ENCODE measurements at regions not wholly inside any gene's neighbourhood (a gene's known extent, or its start where the extent isn't known, plus 50 kb on each side); places are given as distances from the start of the nearest gene placed in this dataset.
"Not testable (repeated sequence)": the region's sequence is repeated elsewhere in the genome, so short reads cannot be mapped to it uniquely, and the experiment has no call there.

DNA sequence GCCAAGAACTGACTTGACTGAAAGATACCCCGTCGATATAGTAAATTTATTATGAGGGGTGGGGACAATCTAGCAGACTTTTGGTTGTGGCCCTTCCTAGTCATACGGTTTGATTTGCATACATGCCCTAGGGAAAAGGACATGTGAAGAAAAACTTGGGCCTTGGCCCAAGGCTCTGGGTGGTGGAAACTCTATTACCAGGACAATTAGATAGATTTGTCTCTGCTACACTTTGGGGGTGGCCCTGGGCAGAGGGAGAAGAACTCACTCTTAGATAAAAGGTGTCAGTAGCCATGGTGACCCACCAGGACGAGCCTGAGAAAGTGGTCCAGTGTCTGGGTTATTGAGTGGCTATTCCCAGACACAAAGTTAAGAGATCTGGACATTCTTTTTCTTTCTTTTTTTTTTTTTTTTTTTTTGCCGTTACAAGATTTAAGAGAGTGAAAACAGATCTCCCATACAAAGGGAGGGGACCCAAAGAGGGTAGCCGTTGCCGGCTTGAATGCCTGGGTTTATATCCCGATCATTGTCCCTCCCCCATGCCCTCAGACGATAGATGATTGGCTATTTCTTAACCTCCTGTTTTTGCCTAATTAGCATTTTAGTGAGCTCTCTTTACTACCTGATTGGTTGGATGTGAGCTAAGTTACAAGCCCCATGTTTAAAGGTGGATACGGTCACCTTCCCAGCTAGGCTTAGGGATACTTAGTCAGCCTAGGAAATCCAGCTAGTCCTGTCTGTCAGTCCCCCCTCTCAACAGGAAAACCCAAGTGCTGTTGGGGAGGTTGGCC, 96.4 kb upstream of the SMAD3 start:
- H3K4me3 ChIP-seq (replicated peaks; ENCODE audit: low read depth, low read length) = no peak overlapping the region
- no peaks in the 10 kb centered on the region for H3K27me3 ChIP-seq (replicated peaks; ENCODE audit: control insufficient read depth, insufficient read depth, low read length)
- TF ChIP-seq, protein P1, sequence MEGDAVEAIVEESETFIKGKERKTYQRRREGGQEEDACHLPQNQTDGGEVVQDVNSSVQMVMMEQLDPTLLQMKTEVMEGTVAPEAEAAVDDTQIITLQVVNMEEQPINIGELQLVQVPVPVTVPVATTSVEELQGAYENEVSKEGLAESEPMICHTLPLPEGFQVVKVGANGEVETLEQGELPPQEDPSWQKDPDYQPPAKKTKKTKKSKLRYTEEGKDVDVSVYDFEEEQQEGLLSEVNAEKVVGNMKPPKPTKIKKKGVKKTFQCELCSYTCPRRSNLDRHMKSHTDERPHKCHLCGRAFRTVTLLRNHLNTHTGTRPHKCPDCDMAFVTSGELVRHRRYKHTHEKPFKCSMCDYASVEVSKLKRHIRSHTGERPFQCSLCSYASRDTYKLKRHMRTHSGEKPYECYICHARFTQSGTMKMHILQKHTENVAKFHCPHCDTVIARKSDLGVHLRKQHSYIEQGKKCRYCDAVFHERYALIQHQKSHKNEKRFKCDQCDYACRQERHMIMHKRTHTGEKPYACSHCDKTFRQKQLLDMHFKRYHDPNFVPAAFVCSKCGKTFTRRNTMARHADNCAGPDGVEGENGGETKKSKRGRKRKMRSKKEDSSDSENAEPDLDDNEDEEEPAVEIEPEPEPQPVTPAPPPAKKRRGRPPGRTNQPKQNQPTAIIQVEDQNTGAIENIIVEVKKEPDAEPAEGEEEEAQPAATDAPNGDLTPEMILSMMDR (IDR thresholded peaks at IDR 0.05; ENCODE audit: insufficient read depth, low read length, poor library complexity, severe bottlenecking) = no peak
- no peak for DNase-seq (ENCODE audit: extremely low read depth, insufficient read length)
- no peaks in the 10 kb centered on the region for H3K36me3 ChIP-seq (ENCODE audit: control insufficient read depth, insufficient read depth, low read length)

DNA sequence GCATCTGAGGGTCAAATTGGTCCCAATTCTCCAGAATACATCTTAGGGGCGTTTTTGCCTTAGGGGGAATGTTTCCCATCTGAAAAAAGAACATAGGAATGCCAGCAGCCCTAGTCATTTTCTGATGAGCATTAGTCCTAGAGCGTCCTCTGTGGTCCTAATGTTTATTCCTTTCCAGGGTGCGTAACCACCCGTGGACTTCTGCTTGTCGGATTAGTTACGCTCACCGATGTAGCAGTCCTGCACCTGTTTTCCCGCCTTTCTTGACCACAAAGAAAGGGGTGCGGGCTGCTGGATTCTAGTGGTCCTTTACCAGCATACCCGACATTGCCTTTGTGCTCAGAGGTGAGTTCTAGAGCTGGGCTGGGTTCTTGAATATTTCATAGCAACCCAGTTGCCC, 91.3 kb upstream of the SMAD3 start:
- not testable (repeated sequence) for H3K4me3 ChIP-seq (replicated peaks; ENCODE audit: low read depth, low read length); H3K27me3 ChIP-seq (replicated peaks; ENCODE audit: control insufficient read depth, insufficient read depth, low read length); DNase-seq (ENCODE audit: extremely low read depth, insufficient read length); H3K36me3 ChIP-seq (ENCODE audit: control insufficient read depth, insufficient read depth, low read length)

DNA sequence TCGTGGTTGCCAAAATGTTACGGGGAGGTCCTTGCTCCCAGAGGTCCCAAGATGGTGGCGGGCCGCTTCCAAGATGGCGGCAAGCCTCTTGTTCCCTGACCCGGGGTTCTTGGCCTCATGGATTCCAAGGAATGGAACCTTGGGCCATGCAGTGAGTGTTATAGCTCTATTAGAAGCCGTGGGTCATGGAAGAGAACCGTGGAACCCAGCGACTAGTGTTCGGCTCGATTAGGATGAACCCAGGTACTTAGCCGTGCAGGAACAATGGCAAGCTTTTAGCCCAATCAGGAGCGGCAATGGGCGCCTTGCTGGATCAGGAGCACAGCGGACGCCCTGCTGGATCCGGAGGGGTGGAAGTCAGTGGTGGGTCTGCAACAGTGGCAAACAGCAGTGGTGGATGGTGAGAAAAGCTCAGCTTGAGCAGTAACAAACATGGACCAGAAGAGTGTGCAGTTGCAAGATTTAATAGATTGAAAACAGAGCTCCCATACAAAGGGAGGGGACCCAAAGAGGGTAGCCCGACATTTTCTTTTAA, 89.2 kb upstream of the SMAD3 start:
- H3K27me3 ChIP-seq (replicated peaks; ENCODE audit: control insufficient read depth, insufficient read depth, low read length); DNase-seq (ENCODE audit: extremely low read depth, insufficient read length); H3K4me3 ChIP-seq (replicated peaks; ENCODE audit: low read depth, low read length); H3K36me3 ChIP-seq (ENCODE audit: control insufficient read depth, insufficient read depth, low read length): not testable (repeated sequence)

DNA sequence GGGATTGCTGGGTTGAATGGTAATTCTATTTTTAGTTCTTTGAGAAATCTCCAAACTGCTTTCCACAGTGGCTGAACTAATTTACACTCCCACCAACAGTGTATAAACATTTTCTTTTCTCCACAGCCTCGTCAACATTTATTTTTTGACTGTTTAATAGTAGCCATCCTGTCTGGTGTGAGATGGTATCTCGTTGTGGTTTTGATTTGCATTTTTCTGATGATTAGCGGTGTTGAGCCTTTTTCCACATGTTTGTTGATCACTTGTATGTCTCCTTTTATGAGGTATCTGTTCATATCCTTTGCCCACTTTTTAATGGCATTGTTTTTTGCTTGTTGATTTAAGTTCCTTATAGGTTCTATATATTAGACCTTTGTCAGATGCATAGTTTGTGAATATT, 85.1 kb upstream of the SMAD3 start:
- not testable (repeated sequence) for H3K4me3 ChIP-seq (replicated peaks; ENCODE audit: low read depth, low read length); DNase-seq (ENCODE audit: extremely low read depth, insufficient read length); H3K36me3 ChIP-seq (ENCODE audit: control insufficient read depth, insufficient read depth, low read length); H3K27me3 ChIP-seq (replicated peaks; ENCODE audit: control insufficient read depth, insufficient read depth, low read length)

DNA sequence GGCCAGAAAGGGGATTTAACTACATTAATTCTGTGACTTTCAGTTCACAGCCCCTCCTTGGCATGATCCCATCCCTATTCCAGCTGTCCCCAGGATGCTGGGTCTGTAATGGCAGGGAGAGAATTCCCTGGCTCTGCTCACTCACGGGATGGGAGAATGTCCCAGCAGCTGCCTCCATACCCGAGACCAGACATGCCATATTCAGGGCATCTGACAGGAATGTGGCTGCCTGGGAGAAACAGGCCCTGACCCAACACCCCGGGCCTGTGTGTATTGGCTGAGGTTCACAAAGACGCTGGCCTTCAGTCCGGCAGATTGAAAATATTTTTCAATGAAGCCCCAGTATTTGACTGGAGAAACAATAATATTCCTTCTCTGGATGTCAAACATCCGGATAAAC, 83.6 kb upstream of the SMAD3 start:
- H3K36me3 ChIP-seq (ENCODE audit: control insufficient read depth, insufficient read depth, low read length) = no peaks in the 10 kb centered on the region
- TF ChIP-seq, protein P1 (IDR thresholded peaks at IDR 0.05; ENCODE audit: insufficient read depth, low read length, poor library complexity, severe bottlenecking) = no peak
- H3K27me3 ChIP-seq (replicated peaks; ENCODE audit: control insufficient read depth, insufficient read depth, low read length) = no peaks in the 10 kb centered on the region
- DNase-seq (ENCODE audit: extremely low read depth, insufficient read length) = no peak
- no peak overlapping the region for H3K4me3 ChIP-seq (replicated peaks; ENCODE audit: low read depth, low read length)

DNA sequence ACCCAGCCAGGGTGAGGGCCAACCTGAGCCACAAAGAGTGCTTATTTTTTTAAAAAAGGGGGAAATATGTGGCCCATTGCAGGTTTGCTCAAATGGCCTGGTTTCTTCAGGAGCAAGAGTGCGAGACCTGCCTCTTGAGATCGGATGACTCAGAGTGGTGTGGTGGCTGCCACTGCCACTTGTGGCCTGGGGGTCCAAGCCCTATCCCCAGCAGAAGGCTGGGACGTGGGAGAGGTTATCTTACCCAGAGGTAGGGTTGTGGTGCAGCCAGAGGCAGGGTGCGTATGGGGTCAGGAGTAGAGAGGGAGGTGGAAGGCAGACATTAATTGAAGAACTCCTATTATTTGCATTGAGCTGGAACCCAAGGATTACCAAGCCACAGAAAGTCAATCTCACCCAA, 83.2 kb upstream of the SMAD3 start:
- no peak overlapping the region for H3K4me3 ChIP-seq (replicated peaks; ENCODE audit: low read depth, low read length)
- TF ChIP-seq, protein P1 (IDR thresholded peaks at IDR 0.05; ENCODE audit: insufficient read depth, low read length, poor library complexity, severe bottlenecking) = no peak
- H3K27me3 ChIP-seq (replicated peaks; ENCODE audit: control insufficient read depth, insufficient read depth, low read length) = no peaks in the 10 kb centered on the region
- DNase-seq (ENCODE audit: extremely low read depth, insufficient read length) = no peak
- H3K36me3 ChIP-seq (ENCODE audit: control insufficient read depth, insufficient read depth, low read length) = no peaks in the 10 kb centered on the region

DNA sequence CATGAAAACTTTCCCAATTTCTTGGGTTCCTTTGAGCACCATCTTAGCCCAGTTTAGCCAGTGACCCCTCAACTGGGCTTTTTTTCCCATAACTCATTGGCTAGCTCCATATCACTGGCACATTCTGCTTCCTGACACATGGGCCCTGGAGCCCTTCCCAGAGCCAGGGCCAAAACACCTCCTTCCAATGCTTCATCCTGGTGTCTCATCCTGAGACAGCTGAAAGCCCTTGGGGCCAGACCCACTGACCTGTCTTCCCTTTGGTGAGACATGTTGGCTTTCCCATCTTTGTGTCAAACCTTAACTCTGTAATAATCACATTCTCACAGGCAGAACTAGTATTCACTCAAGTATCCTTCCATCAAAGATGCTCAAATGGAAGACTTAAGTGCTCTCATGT, 82.6 kb upstream of the SMAD3 start:
- Histone ChIP-seq H3K4me3 (replicated peaks; ENCODE audit: low read depth, low read length) (no peak overlapping the region), H3K36me3 (ENCODE audit: control insufficient read depth, insufficient read depth, low read length) (no peaks in the 10 kb centered on the region), H3K27me3 (replicated peaks; ENCODE audit: control insufficient read depth, insufficient read depth, low read length) (no peaks in the 10 kb centered on the region)
- TF ChIP-seq, protein P1 (IDR thresholded peaks at IDR 0.05; ENCODE audit: insufficient read depth, low read length, poor library complexity, severe bottlenecking) = no peak
- no peak for DNase-seq (ENCODE audit: extremely low read depth, insufficient read length)
